Neuronal stem cell (in vitro differentiated cells): ENCODE measurements at regions not wholly inside any gene's neighbourhood (a gene's known extent, or its start where the extent isn't known, plus 50 kb on each side); places are given as distances from the start of the nearest gene placed in this dataset.

Experiments used
- DNase-seq: peaks from one replicate; pipeline ENCODE4 v3.0.0-alpha.2; 2013; ENCODE audit warnings: low spot score
- H2AFZ ChIP-seq: one replicate; pipeline ENCODE4 v1.6.1; 2013; ENCODE audit warnings: mild to moderate bottlenecking, low read length, inconsistent platforms
- H2AK5ac ChIP-seq: 2 replicates; pipeline ENCODE4 v1.6.1; 2013; ENCODE audit warnings: low read depth, mild to moderate bottlenecking, inconsistent platforms, low read length, moderate library complexity, mixed read lengths
- H2BK120ac ChIP-seq: 2 replicates; pipeline ENCODE4 v1.6.1; 2013; ENCODE audit warnings: low read depth, mild to moderate bottlenecking, inconsistent platforms, low read length, moderate library complexity, mixed read lengths
- H2BK12ac ChIP-seq: one replicate; pipeline ENCODE4 v1.6.1; 2013; ENCODE audit warnings: low read length, inconsistent platforms
- H2BK15ac ChIP-seq: 2 replicates; pipeline ENCODE4 v1.6.1; 2013; ENCODE audit warnings: mild to moderate bottlenecking, low read length, inconsistent platforms, mixed read lengths
- H2BK5ac ChIP-seq: one replicate; pipeline ENCODE4 v1.6.1; 2013; ENCODE audit warnings: inconsistent platforms, mild to moderate bottlenecking, low read length, moderate library complexity
- H3K14ac ChIP-seq: one replicate; pipeline ENCODE4 v1.6.1; 2013; ENCODE audit warnings: low read length, inconsistent platforms
- H3K18ac ChIP-seq: 2 replicates; pipeline ENCODE4 v1.6.1; 2013; ENCODE audit warnings: low read length, inconsistent platforms
- H3K23ac ChIP-seq: 2 replicates; pipeline ENCODE4 v1.6.1; 2013; ENCODE audit warnings: low read depth, mild to moderate bottlenecking, mixed read lengths, low read length, inconsistent platforms; ENCODE audit not compliant: poor library complexity
- H3K27ac ChIP-seq: replicated peaks from 3 replicates; pipeline ENCODE4 v1.5.1; 2013; ENCODE audit warnings: low read length, inconsistent platforms
- H3K27me3 ChIP-seq, 3 experiments: 2 replicates each; pipeline ENCODE4 v1.6.1; 2013; ENCODE audit warnings: low read length in 3 of 3, mild to moderate bottlenecking in 2 of 3, inconsistent platforms in 1 of 3, low read depth in 1 of 3, mixed read lengths in 1 of 3, moderate library complexity in 1 of 3; ENCODE audit not compliant: control insufficient read depth in 3 of 3, insufficient read depth in 3 of 3
- H3K36me3 ChIP-seq, 2 donors: replicated peaks in 1 of 2; 2 replicates each; pipeline ENCODE4 v1.6.1; 2013; ENCODE audit warnings: low read length in 2 of 2; ENCODE audit not compliant: control insufficient read depth in 2 of 2, insufficient read depth in 2 of 2
- H3K4ac ChIP-seq: 2 replicates; pipeline ENCODE4 v1.6.1; 2013; ENCODE audit warnings: inconsistent platforms, mild to moderate bottlenecking, low read length, moderate library complexity
- H3K4me1 ChIP-seq, 2 donors: 1 replicate in 1 of 2; 2 replicates in 1 of 2; pipeline ENCODE4 v1.6.1; 2013; ENCODE audit warnings: low read length in 2 of 2, low read depth in 1 of 2; ENCODE audit not compliant: control insufficient read depth in 2 of 2, insufficient read depth in 1 of 2
- H3K4me2 ChIP-seq: one replicate; pipeline ENCODE4 v1.6.1; 2013; ENCODE audit warnings: mild to moderate bottlenecking, low read length, inconsistent platforms; ENCODE audit not compliant: insufficient read depth, poor library complexity, severe bottlenecking
- H3K4me3 ChIP-seq, 2 donors: 2 replicates each; pipeline ENCODE4 v1.5.1; 2013; ENCODE audit warnings: low read length in 2 of 2, mild to moderate bottlenecking in 2 of 2, inconsistent platforms in 1 of 2, moderate library complexity in 1 of 2
- H3K79me1 ChIP-seq: one replicate; pipeline ENCODE4 v1.6.1; 2013; ENCODE audit warnings: low read depth, mild to moderate bottlenecking, inconsistent platforms, low read length, moderate library complexity
- H3K9ac ChIP-seq: one replicate; pipeline ENCODE4 v1.6.1; 2013; ENCODE audit warnings: mild to moderate bottlenecking, low read depth, low read length, inconsistent platforms; ENCODE audit not compliant: poor library complexity
- H3K9me3 ChIP-seq, 2 donors: replicated peaks in 1 of 2; 2 replicates each; pipeline versions ENCODE3 to v1.6.1; 2013; ENCODE audit warnings: low read length in 2 of 2, mild to moderate bottlenecking in 2 of 2, inconsistent platforms in 1 of 2, low read depth in 1 of 2, mixed read lengths in 1 of 2, moderate library complexity in 1 of 2; ENCODE audit not compliant: control insufficient read depth in 2 of 2, insufficient read depth in 1 of 2
- H4K8ac ChIP-seq: one replicate; pipeline ENCODE4 v1.6.1; 2013; ENCODE audit warnings: low read depth, mild to moderate bottlenecking, inconsistent platforms, low read length, moderate library complexity
- H4K91ac ChIP-seq: one replicate; pipeline ENCODE4 v1.6.1; 2013; ENCODE audit warnings: low read length, low read depth, mild to moderate bottlenecking, inconsistent platforms; ENCODE audit not compliant: poor library complexity
- WGBS, 2 donors: extraction: QIAGEN DNeasy Blood & Tissue Kit; methylation state at CpG; one replicate each; pipeline ENCODE4 v1.1.7; 2013; ENCODE audit warnings: missing lambda C conversion rate in 2 of 2, mixed read lengths in 1 of 2; ENCODE audit not compliant: insufficient read length in 2 of 2, insufficient replicate concordance in 1 of 2; ENCODE audit errors: extremely low coverage in 2 of 2; 5-methylcytosine and 5-hydroxymethylcytosine counted together

GRCh38 chr12:25767606-25768005 is 190.9 kb upstream of the RASSF8 start:
- Histone ChIP-seq H3K23ac (no peak overlapping the region), H2BK120ac (no peak overlapping the region), H3K4me2 (no peak overlapping the region), H2BK15ac (no peak overlapping the region), H2BK12ac (no peak overlapping the region), H3K27me3 (no peaks in the 10 kb centered on the region), H3K18ac (no peak overlapping the region), H4K91ac (no peak overlapping the region), H3K4ac (no peak overlapping the region), H4K8ac (no peak overlapping the region), H3K9me3 (no peaks in the 10 kb centered on the region), H3K27ac (no peak overlapping the region), H2BK5ac (no peak overlapping the region), H3K36me3 (no peaks in the 10 kb centered on the region), H2AFZ (no peak overlapping the region), H3K9ac (no peak overlapping the region), H3K79me1 (no peaks in the 10 kb centered on the region), H3K14ac (no peak overlapping the region), H3K4me3 (no peak overlapping the region), H2AK5ac (no peak overlapping the region), H3K4me1 (peaks cover 0 to 7% of the 10 kb centered on the region in 2 donors)
- DNase-seq, result no peak
- no CpG with 5 or more reads among the region's 1 CpG for WGBS, 2 donors

DNA sequence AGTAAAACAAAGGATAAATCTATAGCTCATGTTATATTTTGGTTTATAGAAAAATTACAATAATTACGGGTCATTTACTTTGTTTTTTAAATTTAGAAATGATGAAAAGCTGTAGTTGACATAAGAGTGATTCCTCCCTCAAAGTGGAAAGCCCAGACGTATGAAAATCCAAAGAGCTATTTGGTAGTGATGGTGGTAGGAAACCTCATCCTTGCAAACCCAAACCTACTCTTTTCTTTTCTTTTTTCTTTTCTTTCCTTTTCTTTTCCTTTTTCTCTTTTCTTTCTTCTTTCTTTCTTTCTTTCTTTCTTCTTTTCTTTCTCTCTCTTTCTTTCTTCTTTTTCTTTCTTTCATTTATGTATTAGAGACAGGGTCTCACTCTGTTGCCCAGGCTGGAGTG is 190.3 kb upstream of the RASSF8 start:
- Histone ChIP-seq H3K4ac (no peak overlapping the region), H3K23ac (no peak overlapping the region), H3K4me1 (peaks cover 0 to 7% of the 10 kb centered on the region in 2 donors), H3K9ac (no peak overlapping the region), H2AFZ (no peak overlapping the region), H3K27me3 (no peaks in the 10 kb centered on the region), H2BK15ac (no peak overlapping the region), H3K79me1 (no peaks in the 10 kb centered on the region), H4K8ac (no peak overlapping the region), H2AK5ac (no peak overlapping the region), H3K18ac (no peak overlapping the region), H3K36me3 (no peaks in the 10 kb centered on the region), H2BK5ac (no peak overlapping the region), H3K27ac (no peak overlapping the region), H3K14ac (no peak overlapping the region), H2BK12ac (no peak overlapping the region), H2BK120ac (no peak overlapping the region), H3K4me3 (no peak overlapping the region), H3K9me3 (no peaks in the 10 kb centered on the region), H3K4me2 (no peak overlapping the region), H4K91ac (no peak overlapping the region)
- no peak for DNase-seq
- WGBS, 2 donors, result no CpG with 5 or more reads among the region's 2 CpGs

- Histone ChIP-seq H4K91ac (no peak overlapping the region), H2BK12ac (no peak overlapping the region), H3K14ac (no peak overlapping the region), H2AK5ac (no peak overlapping the region), H2AFZ (no peak overlapping the region), H2BK15ac (no peak overlapping the region), H3K79me1 (no peaks in the 10 kb centered on the region), H3K4me2 (no peak overlapping the region), H3K4me1 (peaks cover 0 to 7% of the 10 kb centered on the region in 2 donors), H2BK120ac (no peak overlapping the region), H3K27me3 (no peaks in the 10 kb centered on the region), H3K4me3 (no peak overlapping the region), H4K8ac (no peak overlapping the region), H3K23ac (no peak overlapping the region), H2BK5ac (no peak overlapping the region), H3K9ac (no peak overlapping the region), H3K36me3 (no peaks in the 10 kb centered on the region), H3K4ac (no peak overlapping the region), H3K27ac (no peak overlapping the region), H3K18ac (no peak overlapping the region), H3K9me3 (no peaks in the 10 kb centered on the region)
- no CpG with 5 or more reads among the region's 6 CpGs for WGBS, 2 donors
- no peak for DNase-seq
Observed at GRCh38 chr12:25769082-25769945, 189.2 kb upstream of the RASSF8 start.

GRCh38 chr12:25771041-25771440 is 187.4 kb upstream of the RASSF8 start:
- Histone ChIP-seq H3K27me3 (no peaks in the 10 kb centered on the region), H3K9ac (no peak overlapping the region), H2BK120ac (no peak overlapping the region), H2AFZ (no peak overlapping the region), H3K23ac (no peak overlapping the region), H3K9me3 (no peaks in the 10 kb centered on the region), H3K14ac (no peak overlapping the region), H3K4me3 (no peak overlapping the region), H3K4me2 (no peak overlapping the region), H3K27ac (no peak overlapping the region), H3K79me1 (no peaks in the 10 kb centered on the region), H3K36me3 (no peaks in the 10 kb centered on the region), H4K8ac (no peak overlapping the region), H3K18ac (no peak overlapping the region), H2BK15ac (no peak overlapping the region), H2BK5ac (no peak overlapping the region), H2BK12ac (no peak overlapping the region), H3K4me1 (peaks cover 0 to 7% of the 10 kb centered on the region in 2 donors), H4K91ac (no peak overlapping the region), H3K4ac (no peak overlapping the region), H2AK5ac (no peak overlapping the region)
- no CpG with 5 or more reads among the region's 2 CpGs for WGBS, 2 donors
- DNase-seq, result no peak
